ENCODE measurements at regions not wholly inside any gene's neighbourhood (a gene's known extent, or its start where the extent isn't known, plus 50 kb on each side); places are given as distances from the start of the nearest gene placed in this dataset.

- no peak for DNase-seq (ENCODE audit: low read depth)
Observed at GRCh38 chr21:16013570-16013969, 283.8 kb downstream of the USP25 start.

GRCh38 chr21:16020878-16021277 lies 291.1 kb downstream of the USP25 start:
- DNase-seq (ENCODE audit: low read depth), result no peak

- DNase-seq (ENCODE audit: low read depth), result no peak
Observed at GRCh38 chr21:16022116-16022515, 292.3 kb downstream of the USP25 start.

- DNase-seq (ENCODE audit: low read depth), result no peak
Observed at GRCh38 chr21:16022921-16023320, 293.1 kb downstream of the USP25 start.

GRCh38 chr21:16028142-16028541 lies 298.4 kb downstream of the USP25 start:
- no peak for DNase-seq (ENCODE audit: low read depth)

GRCh38 chr21:16028941-16029464 lies 299.2 kb downstream of the USP25 start:
- no peak for DNase-seq (ENCODE audit: low read depth)

GRCh38 chr21:16033193-16033592 lies 303.4 kb downstream of the USP25 start:
- no peak for DNase-seq (ENCODE audit: low read depth)

- no peak for DNase-seq (ENCODE audit: low read depth)
Observed at GRCh38 chr21:16034446-16035190, 304.8 kb downstream of the USP25 start.

GRCh38 chr21:16037421-16037955 lies 307.7 kb downstream of the USP25 start:
- DNase-seq (ENCODE audit: low read depth), result no peak

GRCh38 chr21:16040601-16041000 lies 310.8 kb downstream of the USP25 start:
- DNase-seq (ENCODE audit: low read depth), result no peak

GRCh38 chr21:16044676-16045075 lies 314.9 kb downstream of the USP25 start:
- DNase-seq (ENCODE audit: low read depth), result no peak

GRCh38 chr21:16046656-16047330 lies 317.0 kb downstream of the USP25 start:
- DNase-seq (ENCODE audit: low read depth), result no peak

- DNase-seq (ENCODE audit: low read depth), result no peak
Observed at GRCh38 chr21:16047904-16048303, 318.1 kb downstream of the USP25 start.

GRCh38 chr21:16055014-16055413 lies 325.2 kb downstream of the USP25 start:
- DNase-seq (ENCODE audit: low read depth), result no peak

- no peak for DNase-seq (ENCODE audit: low read depth)
Observed at GRCh38 chr21:16058896-16059295, 329.1 kb downstream of the USP25 start.

- DNase-seq (ENCODE audit: low read depth), result no peak
Observed at GRCh38 chr21:16059981-16060380, 330.2 kb downstream of the USP25 start.

- no peak for DNase-seq (ENCODE audit: low read depth)
Observed at GRCh38 chr21:16061194-16061593, 331.4 kb downstream of the USP25 start.

GRCh38 chr21:16069178-16070112 lies 339.7 kb downstream of the USP25 start:
- no peak for DNase-seq (ENCODE audit: low read depth)

GRCh38 chr21:16070207-16070651 lies 340.4 kb downstream of the USP25 start:
- no peak for DNase-seq (ENCODE audit: low read depth)

GRCh38 chr21:16071092-16071491 lies 341.3 kb downstream of the USP25 start:
- no peak for DNase-seq (ENCODE audit: low read depth)

- DNase-seq (ENCODE audit: low read depth), result no peak
Observed at GRCh38 chr21:16071761-16072160, 342.0 kb downstream of the USP25 start.

GRCh38 chr21:16072221-16072620 lies 342.4 kb downstream of the USP25 start:
- no peak for DNase-seq (ENCODE audit: low read depth)

Data from activated T-helper 9 cell treated with anti-CD3 and anti-CD28 coated beads, Interleukin-2, amount 50 U/mL, for 16 hours (primary cell).